Sigmoid colon (tissue), 4 donors: ENCODE measurements at regions not wholly inside any gene's neighbourhood (a gene's known extent, or its start where the extent isn't known, plus 50 kb on each side); places are given as distances from the start of the nearest gene placed in this dataset.

Experiments
- CTCF ChIP-seq, 4 experiments: fragments of 450-650 bp in 3 of 4; fragments of 200-600 bp in 1 of 4; IDR thresholded peaks; one replicate each; pipeline ENCODE4 v1.5.1; 2016 to 2019; ENCODE audit warnings: antibody characterized with exemption in 4 of 4, mild to moderate bottlenecking in 3 of 4, moderate library complexity in 2 of 4
- EP300 ChIP-seq, 4 donors: sonication (generic); formaldehyde crosslinking; IDR thresholded peaks; one replicate each; pipeline ENCODE4 v1.6.1; 2017; ENCODE audit warnings: antibody characterized with exemption in 4 of 4
- POLR2A ChIP-seq, 2 donors: fragments of 450-650 bp; IDR thresholded peaks; one replicate each; pipeline ENCODE4 v1.6.1; 2016; ENCODE audit warnings: antibody characterized with exemption in 2 of 2, mild to moderate bottlenecking in 2 of 2, moderate library complexity in 2 of 2

- TF ChIP-seq EP300 (IDR thresholded peaks at IDR 0.05): no peak
- no peak for TF ChIP-seq CTCF (IDR thresholded peaks at IDR 0.05)
- no peak for TF ChIP-seq POLR2A (IDR thresholded peaks at IDR 0.05)
These were observed 764.3 kb upstream of the PRMT6 start for GRCh38 chr1:106292130-106292529.
